NCI-H2029 (cell line): ENCODE measurements at regions not wholly inside any gene's neighbourhood (a gene's known extent, or its start where the extent isn't known, plus 50 kb on each side); places are given as distances from the start of the nearest gene placed in this dataset.

Experiments used
- DNase-seq: peaks from one replicate; lab custom pipeline; 2025; lab: John Stamatoyannopoulos, UW

- no peak for DNase-seq
Observed at GRCh38 chr5:88976914-88977313, 93.9 kb upstream of the MEF2C start.

- DNase-seq, result no peak
Observed at GRCh38 chr5:88967633-88968585, 84.9 kb upstream of the MEF2C start.

DNA sequence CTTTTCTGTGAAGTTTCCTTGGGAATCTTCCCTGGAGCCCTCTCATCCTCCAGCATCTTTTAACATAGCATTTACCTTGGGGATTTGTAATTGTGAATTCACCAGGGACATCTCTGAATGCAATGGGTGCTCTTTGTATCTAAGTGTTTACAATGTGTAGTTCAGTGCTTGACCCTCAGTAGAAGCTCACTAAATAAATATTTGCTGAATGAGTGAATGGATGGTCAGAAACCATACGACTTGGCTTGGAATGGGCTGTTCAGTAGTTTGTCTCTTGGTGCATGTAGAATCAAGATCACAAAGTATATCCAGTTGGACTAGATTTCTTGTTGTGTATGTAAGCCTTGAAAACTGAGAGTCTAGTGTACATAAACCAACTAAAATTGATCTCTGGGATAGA lies 81.8 kb upstream of the MEF2C start:
- peak; percentile 76 for DNase-seq

GRCh38 chr5:88957013-88957412 lies 74.0 kb upstream of the MEF2C start:
- DNase-seq, result no peak

DNA sequence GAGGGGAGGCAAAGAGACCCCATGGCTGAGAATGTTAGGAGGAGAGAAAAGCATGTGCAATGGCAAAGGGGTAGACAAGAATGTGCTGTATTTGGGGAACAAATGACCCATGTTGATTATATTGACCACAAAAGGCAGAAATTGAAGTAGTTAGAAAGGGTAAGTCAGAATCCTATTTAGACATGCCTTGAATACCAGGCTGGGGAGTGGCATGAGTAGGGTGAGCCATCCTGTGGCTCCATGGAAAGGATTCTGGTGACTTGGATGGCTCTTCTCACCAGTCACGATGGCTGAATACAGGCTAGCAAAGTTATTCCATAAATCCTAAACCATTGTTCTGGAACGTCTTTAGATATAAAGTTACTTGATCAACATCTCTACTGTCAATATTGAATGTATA lies 73.4 kb upstream of the MEF2C start:
- no peak for DNase-seq

DNA sequence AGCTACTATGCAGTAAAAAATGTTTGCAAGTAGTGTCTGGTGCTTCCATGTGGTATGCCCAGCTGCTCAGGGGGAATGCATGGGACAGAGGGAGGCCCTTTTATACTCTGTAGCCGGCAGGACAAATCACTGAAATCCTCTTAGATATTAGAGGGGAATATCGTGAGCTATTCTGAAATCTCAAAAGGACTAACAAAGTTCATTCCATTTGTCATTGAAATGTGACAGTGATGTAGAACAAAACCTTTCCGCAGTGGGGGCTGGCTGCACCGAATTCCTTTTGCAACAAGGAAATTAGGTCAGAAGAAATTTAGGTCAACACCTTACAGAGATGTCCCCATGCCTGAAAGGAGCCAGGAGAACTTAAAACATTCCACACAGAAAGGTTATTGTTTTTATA lies 72.4 kb upstream of the MEF2C start:
- no peak for DNase-seq

DNA sequence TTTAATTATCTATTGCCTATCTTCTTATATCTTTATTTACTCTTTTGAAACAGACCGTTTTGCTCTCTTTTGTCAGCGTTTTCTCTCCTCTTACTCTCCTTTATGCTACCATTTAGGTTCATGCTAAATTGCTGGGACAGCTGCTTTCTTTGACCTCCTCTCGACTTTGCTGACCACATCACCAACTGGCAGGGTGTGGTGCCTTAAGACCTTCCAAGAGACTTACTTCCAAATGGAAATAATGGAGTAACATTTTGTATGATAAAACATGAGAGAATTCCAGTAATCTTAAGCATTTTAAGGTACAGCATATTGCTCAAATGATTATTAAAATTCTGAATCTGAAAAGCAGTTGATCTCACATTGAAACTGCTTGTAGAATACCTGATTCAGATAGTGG lies 71.5 kb upstream of the MEF2C start:
- no peak for DNase-seq

GRCh38 chr5:88952996-88953643 lies 70.1 kb upstream of the MEF2C start:
- peak; percentile 20 for DNase-seq

GRCh38 chr5:88952344-88952743 lies 69.4 kb upstream of the MEF2C start:
- peak; percentile 83 for DNase-seq

GRCh38 chr5:88951457-88951856 lies 68.5 kb upstream of the MEF2C start:
- DNase-seq, result no peak

DNA sequence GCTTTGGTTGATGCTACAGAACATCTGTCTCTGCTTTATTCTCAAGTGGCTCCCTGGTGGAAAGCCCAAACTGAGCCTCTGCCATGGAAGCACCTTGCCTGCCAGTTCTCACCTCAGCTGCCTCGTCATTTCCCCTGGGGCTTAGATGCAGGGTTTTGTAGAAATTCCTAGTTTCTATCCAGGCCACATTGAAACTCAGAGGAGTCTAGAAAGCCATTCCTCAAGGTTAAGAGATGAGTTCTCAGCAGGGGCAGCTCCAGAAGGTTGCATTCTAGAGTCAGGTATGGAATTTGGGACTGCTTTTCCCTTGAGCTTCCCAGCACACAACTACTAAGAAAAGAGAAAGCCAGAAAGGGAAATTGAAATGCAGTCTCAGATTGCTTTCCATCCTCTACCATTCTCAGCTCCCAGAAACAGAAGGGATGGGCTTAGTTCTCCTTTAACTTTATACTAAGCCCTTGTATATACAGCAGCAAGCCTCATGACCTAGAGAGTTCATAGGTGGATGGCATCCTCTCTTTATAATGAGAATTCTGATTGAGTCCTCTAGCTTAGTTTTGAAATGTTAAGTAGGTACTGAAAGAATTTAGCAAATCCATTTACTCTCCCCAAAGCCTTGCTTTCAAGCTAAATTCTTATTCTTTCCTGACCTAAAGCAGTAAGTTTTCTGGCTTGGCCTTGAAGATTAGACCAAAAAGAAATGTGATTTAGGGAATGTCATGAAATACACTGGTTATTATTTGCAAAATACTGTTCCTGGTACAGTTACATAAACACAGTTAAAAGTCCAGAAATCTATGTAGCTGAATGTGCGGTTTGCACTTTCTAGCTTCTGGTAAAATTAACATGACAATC lies 66.0 kb upstream of the MEF2C start:
- no peak for DNase-seq

DNA sequence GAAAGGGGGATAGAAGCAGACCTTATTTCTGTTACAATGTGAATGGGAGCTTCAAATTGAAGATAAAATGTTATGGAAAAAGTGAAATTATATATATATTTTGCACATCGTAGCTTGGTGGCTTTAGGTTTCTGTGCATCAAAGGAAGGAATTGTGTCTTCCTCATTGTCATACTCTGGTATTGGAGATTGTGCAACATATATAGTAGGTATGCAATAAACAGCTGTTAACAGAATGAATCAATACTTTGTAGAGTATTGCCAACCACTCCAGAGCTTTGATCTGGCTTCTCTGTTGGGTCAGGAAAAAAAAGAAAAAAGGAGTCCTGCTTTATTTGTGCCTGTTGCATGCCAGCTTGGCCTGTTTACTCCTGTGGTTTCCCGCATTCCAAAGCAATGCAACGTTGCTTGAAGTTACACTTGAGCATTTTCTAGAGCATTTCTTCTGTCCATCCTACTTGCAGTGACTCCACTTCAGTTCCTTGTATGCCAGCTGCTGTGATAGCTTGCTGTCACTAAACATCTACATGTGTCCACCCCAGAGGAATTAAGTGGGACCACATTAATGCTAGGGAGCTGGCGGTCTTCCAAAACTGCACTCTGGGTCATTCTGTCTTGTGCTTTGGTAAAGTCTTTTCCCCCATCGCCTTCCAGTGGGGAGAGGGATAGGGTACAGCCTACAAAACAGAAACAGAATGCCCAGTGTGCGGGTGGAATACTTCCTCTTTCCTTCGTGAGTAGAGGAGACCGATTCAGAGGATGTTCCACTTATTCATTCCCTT lies 62.0 kb upstream of the MEF2C start:
- no peak for DNase-seq

- DNase-seq, result no peak
Observed at GRCh38 chr5:88941581-88941980, 58.6 kb upstream of the MEF2C start.

GRCh38 chr5:88940713-88941112 lies 57.7 kb upstream of the MEF2C start:
- DNase-seq, result no peak

DNA sequence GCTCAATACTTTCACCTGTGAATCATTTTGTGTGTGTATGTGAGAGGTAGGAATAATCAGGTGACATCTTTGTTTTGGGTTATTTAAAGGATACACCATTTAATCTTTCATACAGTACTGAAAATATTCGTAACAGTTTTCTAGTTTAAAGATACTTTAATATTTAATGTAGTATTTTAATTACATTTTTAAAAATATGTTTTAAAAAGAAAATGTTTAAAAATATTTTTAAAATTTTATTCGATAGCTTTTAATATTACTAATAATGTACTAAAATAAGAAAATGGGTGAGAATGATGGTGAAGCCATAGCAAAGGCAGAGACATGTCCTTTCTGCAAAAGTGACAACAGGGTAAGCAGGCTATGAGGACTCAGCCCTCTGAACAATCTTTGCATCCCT lies 56.3 kb upstream of the MEF2C start:
- no peak for DNase-seq

DNA sequence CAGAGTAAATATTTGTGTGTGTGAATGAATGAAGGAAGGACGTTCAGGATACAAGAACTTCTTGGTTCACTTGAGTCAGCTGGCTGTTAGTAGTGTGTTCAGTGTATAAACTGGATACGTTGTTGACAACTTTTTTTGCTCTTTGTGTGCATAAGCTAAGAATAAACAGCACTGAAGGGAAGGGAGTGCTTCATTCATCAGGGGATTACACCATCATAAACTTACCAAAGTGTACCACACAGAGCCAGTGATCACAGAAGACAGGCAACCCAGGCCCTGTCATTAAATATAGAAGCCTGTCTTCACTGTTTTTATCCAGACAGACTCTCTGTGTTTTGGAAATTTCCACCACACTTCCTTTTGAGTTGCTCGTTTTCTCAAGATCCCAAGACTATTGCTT lies 55.5 kb upstream of the MEF2C start:
- DNase-seq, result no peak

- no peak for DNase-seq
Observed at GRCh38 chr5:88937406-88937805, 54.4 kb upstream of the MEF2C start.

DNA sequence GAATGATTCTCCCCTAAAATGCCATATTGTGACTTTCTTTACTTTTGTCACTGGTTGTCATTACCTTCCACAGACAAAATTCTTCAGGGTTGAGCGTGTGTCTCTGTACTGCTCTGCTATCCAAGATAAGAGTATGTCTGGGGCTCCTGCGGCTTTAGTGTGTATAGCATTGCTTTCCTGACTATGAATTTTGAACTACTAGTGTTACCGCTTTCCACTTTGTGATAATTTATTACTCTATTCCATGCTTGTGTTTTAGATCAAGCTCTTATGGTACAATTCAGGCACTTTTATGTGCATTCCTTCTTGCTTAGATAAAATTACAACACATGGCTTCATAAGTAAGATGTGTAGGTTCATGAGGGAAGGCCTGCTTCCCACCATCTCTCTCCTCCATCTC lies 51.5 kb upstream of the MEF2C start:
- DNase-seq, result no peak
